ENCODE measurements at regions not wholly inside any gene's neighbourhood (a gene's known extent, or its start where the extent isn't known, plus 50 kb on each side); places are given as distances from the start of the nearest gene placed in this dataset.

GRCh38 chr3:16658004-16658924 is 53.0 kb upstream of the DAZL start:
- peak in 2 of 56 donors; percentile 2 to 6 for DNase-seq

- DNase-seq, result no peak
Measured at GRCh38 chr3:16658925-16659793, 53.9 kb upstream of the DAZL start.

DNA sequence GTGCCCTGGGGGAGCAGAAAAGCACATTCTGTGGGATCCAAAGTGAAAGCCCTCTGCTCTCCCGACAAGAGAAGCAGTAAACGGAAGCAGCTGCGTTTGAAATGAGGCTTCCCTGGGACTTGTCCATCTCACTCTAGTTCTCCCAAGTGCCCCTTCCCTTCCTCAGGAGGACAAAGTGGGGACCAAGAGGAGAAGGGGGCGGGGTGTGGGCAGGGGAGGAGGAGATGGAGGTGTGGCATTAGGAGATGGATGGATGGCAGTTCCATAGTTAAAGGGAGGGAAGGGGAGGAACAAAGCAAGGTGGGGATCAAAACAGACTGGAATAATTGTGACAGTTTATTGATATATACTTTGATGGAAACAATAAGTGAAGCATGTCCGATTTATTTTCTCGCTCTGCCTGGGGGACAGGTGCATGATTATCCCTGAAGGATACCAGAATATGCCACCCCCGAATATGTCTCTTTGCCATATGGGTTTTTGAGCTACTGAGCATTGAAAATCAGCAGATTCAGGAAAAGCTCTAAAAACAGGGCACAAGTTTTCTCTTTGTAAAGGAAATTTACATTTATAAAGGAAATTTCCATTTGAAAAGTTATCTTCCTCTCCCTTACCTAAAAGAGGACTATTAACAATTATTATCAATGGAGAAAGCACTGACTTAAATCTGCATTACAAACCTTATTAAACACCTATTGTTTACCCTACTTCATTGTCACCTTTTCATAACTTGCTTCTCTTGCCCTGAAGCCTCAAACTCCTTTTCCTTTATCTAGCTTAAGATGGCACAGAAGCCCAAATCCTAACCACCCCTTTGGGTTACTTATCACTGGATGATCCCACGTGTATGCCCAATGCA is 58.9 kb upstream of the DAZL start:
- no peak for DNase-seq

DNA sequence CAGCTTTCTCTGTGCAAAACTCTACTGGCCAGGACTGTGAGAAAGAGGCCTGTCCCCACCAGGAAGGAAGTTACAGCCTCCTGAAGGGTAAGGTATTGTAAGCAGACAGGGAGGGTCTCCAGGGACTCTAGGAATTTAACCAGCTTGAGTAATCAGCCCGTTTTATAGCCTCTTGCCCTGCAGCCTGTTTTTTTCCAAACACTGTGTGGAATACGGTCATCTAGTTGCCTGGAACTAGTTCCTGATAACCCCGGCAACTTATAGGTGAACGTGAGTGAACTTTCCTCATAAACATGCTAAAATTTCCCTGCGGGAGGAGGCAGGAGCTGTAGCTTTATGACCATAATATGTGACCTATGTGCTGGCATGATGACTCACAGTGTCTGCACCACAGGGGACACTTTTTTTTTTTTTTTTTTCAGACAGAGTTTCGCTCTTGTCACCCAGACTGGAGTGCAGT is 60.1 kb upstream of the DAZL start:
- no peak for DNase-seq

DNA sequence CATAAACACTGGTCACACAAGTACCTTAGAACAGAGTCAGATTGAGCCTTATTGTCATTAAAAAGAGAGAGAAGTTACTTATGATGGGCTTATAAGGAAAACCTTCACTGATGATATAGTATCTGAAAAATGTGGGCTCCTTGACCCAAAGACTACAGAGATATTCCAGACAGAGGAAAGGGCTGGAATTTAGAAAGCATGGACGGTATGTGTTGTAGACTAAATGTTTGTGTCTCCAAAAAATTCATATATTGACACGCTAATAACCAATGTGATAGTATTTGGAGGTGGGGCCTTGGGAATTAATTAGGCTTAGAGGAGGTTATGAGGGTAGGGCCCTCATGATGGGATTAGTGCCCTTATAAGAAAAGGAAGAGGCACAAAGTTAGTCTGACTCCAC is 61.0 kb upstream of the DAZL start:
- DNase-seq, result no peak

GRCh38 chr3:16667633-16668032 is 62.4 kb upstream of the DAZL start:
- no peak for DNase-seq

DNA sequence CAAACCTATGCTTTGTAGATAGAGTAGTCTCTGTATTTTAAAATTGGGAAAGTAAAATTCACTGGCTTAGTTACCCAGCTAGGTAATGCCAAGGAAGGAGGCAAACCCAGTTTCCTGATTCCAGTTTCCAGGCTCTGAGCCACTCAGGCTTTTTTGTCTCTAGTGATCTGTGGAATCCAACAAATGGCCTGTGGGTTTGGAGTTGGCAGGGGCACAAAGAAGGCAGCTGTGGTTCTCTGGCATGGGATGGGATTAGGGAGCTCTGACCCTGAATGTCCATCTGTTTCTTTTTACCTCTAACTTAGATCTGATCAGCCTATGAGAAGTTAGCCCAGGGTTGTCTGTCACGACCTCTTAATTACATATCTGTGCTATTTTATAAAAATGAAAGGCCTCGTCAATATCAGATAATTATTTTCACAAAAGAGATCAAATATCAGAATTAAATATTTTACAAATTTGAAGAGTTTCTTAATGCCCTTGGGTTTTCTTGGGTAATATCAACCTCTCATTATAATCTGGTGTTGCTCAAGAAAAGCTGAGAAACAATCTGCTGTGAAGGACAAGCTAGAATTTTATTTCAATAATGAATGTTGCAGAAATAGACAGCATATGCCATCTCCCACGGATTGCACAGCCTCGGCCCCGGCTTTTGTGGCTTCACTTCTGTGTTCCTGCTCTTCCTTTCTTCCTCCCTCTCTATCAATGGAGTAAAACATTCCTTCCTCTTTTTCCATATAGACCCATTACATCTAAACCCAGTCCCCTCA is 63.7 kb upstream of the DAZL start:
- DNase-seq, result peak in 6 of 56 donors; percentile 1 to 27 (median 7)

GRCh38 chr3:16670191-16670590 is 65.0 kb upstream of the DAZL start:
- DNase-seq, result no peak

DNA sequence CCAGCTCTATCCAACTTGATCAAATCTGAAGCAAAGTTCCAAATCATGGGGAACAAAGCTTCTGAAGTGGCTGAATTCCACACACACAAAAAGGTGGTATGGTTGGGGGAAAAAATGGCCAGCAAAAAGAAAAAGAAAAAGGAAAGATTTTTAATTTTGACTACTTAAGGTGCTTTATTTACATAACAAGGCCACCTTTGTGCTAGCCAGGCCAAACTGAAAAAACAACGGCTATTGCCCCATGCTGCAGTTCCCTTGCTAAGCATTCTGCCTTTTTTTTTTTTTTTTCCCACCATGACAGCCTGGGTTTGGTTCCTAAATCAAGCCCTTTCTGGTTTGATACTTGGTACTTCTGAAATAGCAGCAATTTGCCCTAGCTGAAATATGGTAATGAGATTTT is 66.5 kb upstream of the DAZL start:
- DNase-seq, result no peak

- no peak for DNase-seq
Measured at GRCh38 chr3:16673530-16673929, 68.3 kb upstream of the DAZL start.

- no peak for DNase-seq
Measured at GRCh38 chr3:16675805-16676204, 70.6 kb upstream of the DAZL start.

DNA sequence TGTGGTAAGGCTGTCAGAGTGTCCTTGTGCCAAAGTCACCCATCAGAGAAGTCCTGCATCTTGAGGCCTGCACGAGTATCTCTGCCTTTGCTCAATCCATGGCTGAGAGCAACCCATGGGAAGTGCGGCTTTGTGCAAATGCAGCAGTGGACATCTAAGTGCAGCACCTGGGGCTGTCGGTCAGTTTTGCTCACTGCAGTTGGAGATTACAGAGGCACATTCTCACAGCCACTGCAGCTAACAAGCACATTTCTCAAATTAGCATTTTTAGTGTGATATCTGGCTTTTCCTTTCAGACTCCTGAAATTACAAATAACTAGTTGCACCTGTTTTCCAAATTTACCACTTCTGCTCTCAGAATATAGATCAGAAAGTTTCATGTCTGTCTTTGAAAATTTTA is 81.5 kb upstream of the DAZL start:
- no peak for DNase-seq

GRCh38 chr3:16687221-16687620 is 82.0 kb upstream of the DAZL start:
- DNase-seq, result no peak

GRCh38 chr3:16692486-16693344 is 87.5 kb upstream of the DAZL start:
- DNase-seq, result no peak

GRCh38 chr3:16693820-16694219 is 88.6 kb upstream of the DAZL start:
- DNase-seq, result no peak

DNA sequence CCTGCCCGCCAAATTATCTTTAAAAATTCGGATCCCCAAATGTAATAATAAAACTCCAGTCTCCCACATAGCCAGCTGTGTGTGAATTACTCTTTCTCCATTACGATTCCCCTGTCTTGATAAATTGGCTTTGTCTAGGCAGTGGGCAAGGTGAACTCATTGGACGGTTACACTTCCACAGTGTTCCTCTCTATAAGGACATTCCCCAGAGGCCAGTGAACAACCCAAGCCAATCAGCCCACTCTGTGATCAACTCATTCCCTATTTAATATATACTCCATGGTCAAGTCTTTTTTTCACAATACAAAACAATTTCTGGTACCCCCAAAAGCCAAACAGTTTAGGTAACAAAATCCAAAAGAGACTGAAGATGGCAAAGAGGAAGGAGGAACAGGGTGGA is 90.5 kb upstream of the DAZL start:
- DNase-seq, result no peak

DNA sequence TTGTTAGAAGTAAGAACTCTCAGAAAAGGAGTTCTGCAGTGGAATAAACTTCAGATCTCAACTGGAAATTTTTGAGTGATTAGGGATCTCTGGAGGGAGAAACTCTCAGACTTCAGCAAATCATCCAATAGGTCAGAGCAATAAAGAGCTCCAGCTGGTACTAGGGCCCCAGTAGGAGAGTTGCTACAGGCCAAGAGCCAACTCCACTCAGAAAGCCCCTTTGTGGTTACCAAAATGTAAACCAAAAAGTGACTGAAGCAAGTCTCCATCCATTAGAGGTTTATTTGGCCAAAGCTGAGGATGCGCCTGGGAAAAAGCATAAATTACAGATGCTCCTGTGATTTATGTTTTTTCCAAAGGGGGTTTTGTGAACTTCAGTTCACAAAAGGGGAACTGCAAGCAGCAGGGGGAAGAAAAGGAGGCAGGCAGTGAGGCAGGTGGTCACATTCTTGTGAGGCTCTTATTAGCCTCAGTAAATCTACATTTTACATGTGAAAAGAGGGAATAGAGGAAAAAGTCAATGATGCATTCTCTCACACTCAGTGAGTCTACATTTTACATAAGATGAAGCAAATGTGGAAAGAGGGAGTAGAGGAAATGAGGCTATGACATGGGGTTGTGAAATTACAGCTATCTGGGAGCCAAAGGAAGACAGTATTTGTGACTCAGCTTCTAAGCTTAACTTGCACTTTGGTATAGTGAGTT is 92.4 kb upstream of the DAZL start:
- no peak for DNase-seq

DNA sequence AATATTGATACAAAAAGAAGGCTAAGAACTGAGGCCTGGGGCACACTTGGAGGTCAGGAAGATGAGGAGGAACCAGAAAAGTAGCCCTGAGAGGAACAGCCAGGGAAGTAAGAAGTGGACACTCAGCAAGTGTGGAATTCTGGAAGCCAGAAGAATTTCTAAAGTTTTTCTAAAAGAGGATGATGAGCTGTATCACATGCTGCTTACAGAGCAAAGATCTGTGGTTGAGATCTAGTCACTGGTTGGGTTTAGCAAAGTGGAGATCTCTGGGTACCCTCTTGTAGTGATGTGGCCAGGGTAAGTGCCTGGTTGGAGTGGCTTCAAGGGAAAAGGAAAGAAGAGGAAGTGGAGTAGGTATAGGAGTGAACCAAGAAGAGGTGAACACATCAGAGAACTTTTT is 95.4 kb upstream of the DAZL start:
- no peak for DNase-seq

GRCh38 chr3:16704941-16705340 is 99.7 kb upstream of the DAZL start:
- no peak for DNase-seq
